Endothelial cell (in vitro differentiated cells): ENCODE measurements at regions not wholly inside any gene's neighbourhood (a gene's known extent, or its start where the extent isn't known, plus 50 kb on each side); places are given as distances from the start of the nearest gene placed in this dataset.

ENCODE experiments used
- DNase-seq: peaks from one replicate; pipeline ENCODE4 v3.0.0; 2021; ENCODE audit warnings: low spot score
- H3K27ac Mint-ChIP-seq: one replicate; pipeline ENCODE4 v1.8.0; 2021; ENCODE audit warnings: mixed read lengths, inconsistent platforms; ENCODE audit not compliant: unreplicated experiment
- H3K27me3 Mint-ChIP-seq: one replicate; pipeline ENCODE4 v1.8.0; 2021; ENCODE audit warnings: mild to moderate bottlenecking, moderate library complexity, mixed read lengths, inconsistent platforms; ENCODE audit not compliant: unreplicated experiment
- H3K36me3 Mint-ChIP-seq: one replicate; pipeline ENCODE4 v1.8.0; 2021; ENCODE audit warnings: mild to moderate bottlenecking, low read depth, mixed read lengths, inconsistent platforms; ENCODE audit not compliant: unreplicated experiment
- H3K4me1 Mint-ChIP-seq: one replicate; pipeline ENCODE4 v1.8.0; 2021; ENCODE audit warnings: mild to moderate bottlenecking, mixed read lengths, inconsistent platforms; ENCODE audit not compliant: unreplicated experiment
- H3K4me3 Mint-ChIP-seq: one replicate; pipeline ENCODE4 v1.8.0; 2021; ENCODE audit warnings: mild to moderate bottlenecking, mixed read lengths, inconsistent platforms; ENCODE audit not compliant: unreplicated experiment
- H3K9me3 Mint-ChIP-seq: one replicate; pipeline ENCODE4 v1.8.0; 2021; ENCODE audit warnings: mixed read lengths, inconsistent platforms; ENCODE audit not compliant: unreplicated experiment
- TF ChIP-seq, protein P1 (sequence below): fragments of 200-600 bp; sonication (generic); IDR thresholded peaks from one replicate; pipeline ENCODE4 v1.5.0; 2021; ENCODE audit warnings: antibody characterized with exemption; ENCODE audit not compliant: unreplicated experiment

DNA sequence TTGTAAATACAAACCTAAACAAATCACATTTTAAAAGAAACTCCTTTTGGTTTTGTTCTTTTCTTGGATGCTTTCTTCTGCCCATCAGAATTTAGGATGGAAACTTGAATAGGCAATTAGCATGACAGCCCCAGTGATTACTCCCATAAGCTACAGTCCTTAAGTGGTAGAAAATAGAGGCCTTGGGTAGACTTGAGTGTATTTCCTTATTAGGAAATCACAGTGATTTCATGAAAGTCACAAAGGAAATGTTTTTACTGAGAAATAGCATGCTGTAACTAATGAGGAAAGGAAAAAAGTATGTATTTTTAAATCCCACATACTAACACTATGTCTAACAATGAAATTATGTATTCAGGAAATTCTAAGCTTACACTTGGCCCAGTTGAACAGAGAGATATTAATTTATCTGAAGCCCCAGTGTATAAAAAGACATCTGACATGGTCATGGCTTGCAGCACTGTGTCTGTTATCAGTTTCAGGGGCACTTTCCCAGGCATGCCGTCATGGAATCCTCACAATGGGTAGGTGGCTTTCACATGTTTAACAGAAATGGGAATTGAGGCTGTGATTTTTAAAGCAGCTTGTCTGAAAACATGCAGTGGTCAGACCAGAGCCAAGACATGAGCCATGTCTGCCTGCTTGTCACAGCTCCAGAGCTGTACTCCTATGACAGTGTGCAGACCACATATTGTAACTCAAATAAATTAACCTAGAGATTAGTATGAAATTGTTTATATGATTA is 79.7 kb upstream of the TRIB2 start:
- peaks cover 4% of the 10 kb centered on the region for H3K4me1 Mint-ChIP-seq
- DNase-seq, result no peak
- H3K9me3 Mint-ChIP-seq, result no peaks in the 10 kb centered on the region
- no peak overlapping the region for H3K27ac Mint-ChIP-seq
- H3K36me3 Mint-ChIP-seq, result no peaks in the 10 kb centered on the region
- TF ChIP-seq, protein P1, sequence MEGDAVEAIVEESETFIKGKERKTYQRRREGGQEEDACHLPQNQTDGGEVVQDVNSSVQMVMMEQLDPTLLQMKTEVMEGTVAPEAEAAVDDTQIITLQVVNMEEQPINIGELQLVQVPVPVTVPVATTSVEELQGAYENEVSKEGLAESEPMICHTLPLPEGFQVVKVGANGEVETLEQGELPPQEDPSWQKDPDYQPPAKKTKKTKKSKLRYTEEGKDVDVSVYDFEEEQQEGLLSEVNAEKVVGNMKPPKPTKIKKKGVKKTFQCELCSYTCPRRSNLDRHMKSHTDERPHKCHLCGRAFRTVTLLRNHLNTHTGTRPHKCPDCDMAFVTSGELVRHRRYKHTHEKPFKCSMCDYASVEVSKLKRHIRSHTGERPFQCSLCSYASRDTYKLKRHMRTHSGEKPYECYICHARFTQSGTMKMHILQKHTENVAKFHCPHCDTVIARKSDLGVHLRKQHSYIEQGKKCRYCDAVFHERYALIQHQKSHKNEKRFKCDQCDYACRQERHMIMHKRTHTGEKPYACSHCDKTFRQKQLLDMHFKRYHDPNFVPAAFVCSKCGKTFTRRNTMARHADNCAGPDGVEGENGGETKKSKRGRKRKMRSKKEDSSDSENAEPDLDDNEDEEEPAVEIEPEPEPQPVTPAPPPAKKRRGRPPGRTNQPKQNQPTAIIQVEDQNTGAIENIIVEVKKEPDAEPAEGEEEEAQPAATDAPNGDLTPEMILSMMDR, result no peak
- H3K27me3 Mint-ChIP-seq, result no peaks in the 10 kb centered on the region
- H3K4me3 Mint-ChIP-seq, result no peak overlapping the region

DNA sequence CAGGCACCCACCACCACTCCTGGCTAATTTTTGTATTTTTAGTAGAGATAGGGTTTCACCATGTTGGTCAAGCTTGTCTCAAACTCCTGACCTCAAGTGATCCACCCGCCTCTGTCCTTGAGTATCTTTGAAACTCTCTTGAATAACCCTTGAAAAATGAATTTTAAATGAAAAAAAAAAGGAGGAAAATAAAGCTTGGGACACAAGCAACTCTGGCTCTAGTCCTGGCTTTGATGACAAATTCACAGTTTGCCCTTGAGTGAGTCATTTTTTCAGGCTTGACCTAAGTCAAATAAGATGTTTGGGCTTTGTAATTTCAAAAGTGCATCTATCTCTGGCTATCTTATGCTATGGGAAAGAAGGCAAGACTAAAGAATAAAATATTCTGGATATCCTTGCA is 79.0 kb upstream of the TRIB2 start:
- TF ChIP-seq, protein P1, result no peak
- Mint-ChIP-seq H3K9me3 (no peaks in the 10 kb centered on the region), H3K4me3 (no peak overlapping the region), H3K4me1 (peaks cover 4% of the 10 kb centered on the region), H3K27ac (no peak overlapping the region), H3K36me3 (no peaks in the 10 kb centered on the region), H3K27me3 (no peaks in the 10 kb centered on the region)
- DNase-seq, result no peak

DNA sequence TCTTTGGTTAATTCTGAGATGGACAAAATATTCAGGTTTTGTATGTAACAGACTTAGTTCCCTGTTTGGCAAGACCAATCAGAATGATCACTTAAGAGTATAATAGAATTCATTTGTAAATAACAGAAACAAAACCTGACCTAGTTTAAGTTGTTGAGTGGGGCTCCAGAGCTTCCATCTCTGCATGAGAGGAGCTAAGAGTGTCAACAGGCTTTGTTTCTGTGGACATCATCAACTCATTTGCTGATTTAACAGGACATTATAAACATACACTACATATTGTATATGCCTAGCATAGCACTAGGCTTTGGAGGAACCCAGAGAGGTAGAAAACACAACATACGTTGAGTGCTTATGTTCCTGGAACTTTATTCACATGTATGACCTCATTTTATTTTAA is 75.3 kb upstream of the TRIB2 start:
- DNase-seq, result no peak
- Mint-ChIP-seq H3K27ac (no peak overlapping the region), H3K4me3 (no peak overlapping the region), H3K4me1 (no peaks in the 10 kb centered on the region), H3K9me3 (no peaks in the 10 kb centered on the region), H3K36me3 (no peaks in the 10 kb centered on the region), H3K27me3 (no peaks in the 10 kb centered on the region)
- TF ChIP-seq, protein P1, result no peak

DNA sequence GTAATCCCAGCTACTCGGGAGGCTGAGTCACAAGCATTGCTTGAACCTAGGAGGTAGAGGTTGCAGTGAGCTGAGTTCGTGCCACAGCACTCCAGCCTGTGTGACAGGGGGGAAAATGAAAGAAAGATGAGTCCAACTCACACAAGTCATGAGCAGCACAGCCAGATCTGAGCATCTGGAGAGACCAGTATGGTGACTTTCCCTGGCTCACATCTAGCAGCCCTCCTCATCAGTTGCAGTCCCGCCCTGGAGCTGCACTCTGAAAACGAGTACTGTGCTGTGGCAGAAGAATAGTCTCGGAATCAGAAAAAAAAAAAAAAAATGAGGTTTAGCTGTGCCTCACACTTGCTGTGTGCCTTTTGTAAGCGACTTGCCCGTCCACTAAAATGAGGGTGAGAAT is 74.4 kb upstream of the TRIB2 start:
- no peaks in the 10 kb centered on the region for H3K36me3 Mint-ChIP-seq
- H3K4me1 Mint-ChIP-seq, result no peaks in the 10 kb centered on the region
- H3K27me3 Mint-ChIP-seq, result no peaks in the 10 kb centered on the region
- DNase-seq, result no peak
- TF ChIP-seq, protein P1, result no peak
- no peak overlapping the region for H3K27ac Mint-ChIP-seq
- no peak overlapping the region for H3K4me3 Mint-ChIP-seq
- no peaks in the 10 kb centered on the region for H3K9me3 Mint-ChIP-seq

DNA sequence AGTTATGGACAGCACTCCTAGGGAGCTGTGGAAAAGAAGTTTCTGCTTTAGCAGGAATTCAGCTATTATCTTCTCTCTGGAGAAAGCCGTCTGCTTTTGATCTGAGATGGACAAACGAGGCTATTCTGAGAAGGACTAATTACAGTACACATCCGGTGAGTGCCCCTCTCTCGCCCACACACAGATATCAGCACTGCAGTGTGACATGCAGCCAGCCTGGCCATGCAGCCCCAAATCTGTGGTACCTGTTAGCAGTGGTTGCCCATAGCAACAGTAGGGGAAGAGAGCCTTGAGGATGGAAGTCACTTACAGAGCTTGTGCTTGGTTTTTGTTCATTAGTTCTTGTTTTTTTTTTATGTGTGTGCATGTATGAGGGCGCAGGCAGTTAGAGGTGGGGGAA is 73.9 kb upstream of the TRIB2 start:
- no peak overlapping the region for H3K4me3 Mint-ChIP-seq
- H3K9me3 Mint-ChIP-seq, result no peaks in the 10 kb centered on the region
- H3K27me3 Mint-ChIP-seq, result no peaks in the 10 kb centered on the region
- H3K36me3 Mint-ChIP-seq, result no peaks in the 10 kb centered on the region
- TF ChIP-seq, protein P1, result no peak
- no peaks in the 10 kb centered on the region for H3K4me1 Mint-ChIP-seq
- no peak for DNase-seq
- no peak overlapping the region for H3K27ac Mint-ChIP-seq
